Caco-2 (cell line): ENCODE measurements at regions not wholly inside any gene's neighbourhood (a gene's known extent, or its start where the extent isn't known, plus 50 kb on each side); places are given as distances from the start of the nearest gene placed in this dataset.

Source experiments
- BruUV-seq: library from RNA; stranded (reverse); fragments of 400-500 nt; replicated peaks from 2 replicates; lab custom pipeline; 2021; lab: Mats Ljungman, UMichigan
- CTCF ChIA-PET: fragments of 300-600 bp; sonication (Branson Sonifier 250); formaldehyde crosslinking; loops from one replicate; lab custom pipeline; 2022; ENCODE audit warnings: antibody characterized with exemption; lab: Charles Lee
- POLR2A ChIA-PET: fragments of 300-600 bp; sonication (Branson Sonifier 250); formaldehyde crosslinking; loops from one replicate; lab custom pipeline; 2022; ENCODE audit warnings: antibody characterized with exemption; lab: Charles Lee
- DNase-seq, 2 experiments: peaks; one replicate each; pipeline versions ENCODE4 v3.0.0 to v3.0.0-alpha.2; 2020 to 2022
- H3K27me3 ChIP-seq: replicated peaks from 2 replicates; pipeline ENCODE4 v1.6.0; 2011; ENCODE audit warnings: low read length; ENCODE audit not compliant: control insufficient read depth, insufficient read depth
- H3K36me3 ChIP-seq: 2 replicates; pipeline ENCODE4 v1.5.1; 2011; ENCODE audit warnings: low read length; ENCODE audit not compliant: control insufficient read depth, insufficient read depth
- H3K4me1 ChIP-seq: fragments of 250-450 bp; sonication (Bioruptor Pico); 2 replicates; pipeline ENCODE4 v1.5.1; 2020; ENCODE audit warnings: mild to moderate bottlenecking
- H3K4me3 ChIP-seq: 2 replicates; pipeline ENCODE4 v1.5.1; 2011; ENCODE audit warnings: low read depth, mild to moderate bottlenecking, control low read depth, low read length
- H3K9me3 ChIP-seq: fragments of 250-450 bp; sonication (Bioruptor Pico); 2 replicates; pipeline ENCODE4 v1.5.1; 2020; ENCODE audit warnings: mild to moderate bottlenecking, moderate library complexity
- H3K27ac Mint-ChIP-seq: one replicate; pipeline ENCODE4 v1.8.0; 2022; ENCODE audit warnings: mixed read lengths; ENCODE audit not compliant: unreplicated experiment
- H3K27me3 Mint-ChIP-seq: one replicate; pipeline ENCODE4 v1.8.0; 2022; ENCODE audit warnings: mixed read lengths; ENCODE audit not compliant: insufficient read depth, unreplicated experiment
- H3K36me3 Mint-ChIP-seq: one replicate; pipeline ENCODE4 v1.8.0; 2022; ENCODE audit warnings: mild to moderate bottlenecking, mixed read lengths; ENCODE audit not compliant: insufficient read depth, unreplicated experiment
- H3K4me1 Mint-ChIP-seq: one replicate; pipeline ENCODE4 v1.8.0; 2022; ENCODE audit warnings: low read depth, mixed read lengths; ENCODE audit not compliant: unreplicated experiment
- H3K4me3 Mint-ChIP-seq: one replicate; pipeline ENCODE4 v1.8.0; 2022; ENCODE audit warnings: mild to moderate bottlenecking, moderate library complexity, mixed read lengths; ENCODE audit not compliant: unreplicated experiment
- H3K9me3 Mint-ChIP-seq: one replicate; pipeline ENCODE4 v1.8.0; 2022; ENCODE audit warnings: mixed read lengths; ENCODE audit not compliant: unreplicated experiment
- CTCF ChIP-seq, 2 experiments: fragments of 200-600 bp in 1 of 2; IDR thresholded peaks; 1 replicate in 1 of 2; 2 replicates in 1 of 2; pipeline versions ENCODE4 v1.5.1 to v1.8.0; 2011 to 2022; ENCODE audit warnings: antibody characterized with exemption in 1 of 2, control low read depth in 1 of 2, inconsistent platforms in 1 of 2, low read depth in 1 of 2, low read length in 1 of 2, mild to moderate bottlenecking in 1 of 2, moderate library complexity in 1 of 2; ENCODE audit not compliant: insufficient read depth in 1 of 2, severe bottlenecking in 1 of 2, unreplicated experiment in 1 of 2
- intact Hi-C: fragments of 100-400 bp; cut with micrococcal nuclease; formaldehyde crosslinking; loops from one replicate; pipeline ENCODE4 v1.10.0; 2022; ENCODE audit not compliant: unreplicated experiment

GRCh38 chr6:113629975-113630737 lies 227.0 kb upstream of the MARCKS start:
- Histone ChIP-seq H3K36me3 (no peaks in the 10 kb centered on the region), H3K4me3 (no peak overlapping the region), H3K27me3 (no peaks in the 10 kb centered on the region), H3K9me3 (no peaks in the 10 kb centered on the region), H3K4me1 (peaks cover 47% of the 10 kb centered on the region)
- DNase-seq = no peak
- BruUV-seq = no TSS peak
- ChIA-PET CTCF (no interaction called here), POLR2A (no interaction called here)
- H3K36me3 Mint-ChIP-seq = no peaks in the 10 kb centered on the region
- H3K27me3 Mint-ChIP-seq = no peaks in the 10 kb centered on the region
- intact Hi-C loops = no loop called here
- TF ChIP-seq CTCF (IDR thresholded peaks at IDR 0.05; ENCODE audit: insufficient read depth in 1 of 2, low read depth in 1 of 2, low read length in 1 of 2, severe bottlenecking in 1 of 2, unreplicated experiment in 1 of 2) = no peak
- H3K27ac Mint-ChIP-seq = peak overlapping the region; percentile 77
- no peak overlapping the region for H3K4me3 Mint-ChIP-seq
- peaks cover 35% of the 10 kb centered on the region for H3K4me1 Mint-ChIP-seq
- no peaks in the 10 kb centered on the region for H3K9me3 Mint-ChIP-seq

GRCh38 chr6:113630738-113631535 lies 226.2 kb upstream of the MARCKS start:
- Histone ChIP-seq H3K9me3 (no peaks in the 10 kb centered on the region), H3K36me3 (no peaks in the 10 kb centered on the region), H3K4me3 (no peak overlapping the region), H3K4me1 (peaks cover 55% of the 10 kb centered on the region), H3K27me3 (no peaks in the 10 kb centered on the region)
- Mint-ChIP-seq H3K4me1 (peaks cover 41% of the 10 kb centered on the region), H3K27me3 (no peaks in the 10 kb centered on the region), H3K4me3 (no peak overlapping the region), H3K27ac (peak overlapping the region; percentile 77), H3K36me3 (no peaks in the 10 kb centered on the region), H3K9me3 (no peaks in the 10 kb centered on the region)
- intact Hi-C loops = no loop called here
- TF ChIP-seq CTCF (IDR thresholded peaks at IDR 0.05; ENCODE audit: insufficient read depth in 1 of 2, low read depth in 1 of 2, low read length in 1 of 2, severe bottlenecking in 1 of 2, unreplicated experiment in 1 of 2) = no peak
- no TSS peak for BruUV-seq
- ChIA-PET POLR2A (no interaction called here), CTCF (no interaction called here)
- DNase-seq = no peak

- Histone ChIP-seq H3K4me3 (no peak overlapping the region), H3K36me3 (no peaks in the 10 kb centered on the region), H3K27me3 (no peaks in the 10 kb centered on the region), H3K4me1 (peaks cover 62% of the 10 kb centered on the region), H3K9me3 (no peaks in the 10 kb centered on the region)
- POLR2A ChIA-PET = no interaction called here
- CTCF ChIA-PET = no interaction called here
- Mint-ChIP-seq H3K36me3 (no peaks in the 10 kb centered on the region), H3K27me3 (no peaks in the 10 kb centered on the region), H3K9me3 (no peaks in the 10 kb centered on the region), H3K4me1 (peaks cover 48% of the 10 kb centered on the region), H3K4me3 (no peak overlapping the region), H3K27ac (no peak overlapping the region)
- intact Hi-C loops = no loop called here
- no TSS peak for BruUV-seq
- TF ChIP-seq CTCF (IDR thresholded peaks at IDR 0.05; ENCODE audit: insufficient read depth in 1 of 2, low read depth in 1 of 2, low read length in 1 of 2, severe bottlenecking in 1 of 2, unreplicated experiment in 1 of 2) = no peak
- DNase-seq = no peak
These were observed 225.5 kb upstream of the MARCKS start for GRCh38 chr6:113631666-113632065.
